Neural cell (in vitro differentiated cells): ENCODE measurements at regions not wholly inside any gene's neighbourhood (a gene's known extent, or its start where the extent isn't known, plus 50 kb on each side); places are given as distances from the start of the nearest gene placed in this dataset.
"Not testable (repeated sequence)": the region's sequence is repeated elsewhere in the genome, so short reads cannot be mapped to it uniquely, and the experiment has no call there.

ENCODE experiments used
- H2AFZ ChIP-seq: fragments of 200-600, 300-800 bp; sonication (generic), shearing (Covaris generic); 2 replicates; pipeline ENCODE4 v1.6.0; 2014; ENCODE audit warnings: low read depth, mild to moderate bottlenecking, antibody characterized with exemption, low read length, moderate library complexity
- H3F3A ChIP-seq: fragments of 200-600 bp; shearing (Covaris generic); 2 replicates; pipeline ENCODE4 v1.6.1; 2016; ENCODE audit warnings: mild to moderate bottlenecking, moderate library complexity, mixed read lengths, antibody characterized with exemption, low read length; ENCODE audit not compliant: insufficient read depth, poor library complexity, severe bottlenecking
- H3K27ac ChIP-seq: fragments of 200-600, 300-800 bp; sonication (generic), shearing (Covaris generic); 2 replicates; pipeline ENCODE4 v1.5.1; 2014; ENCODE audit warnings: mild to moderate bottlenecking, low read length, moderate library complexity
- H3K27me3 ChIP-seq: fragments of 300-800, 200-600 bp; sonication (generic), shearing (Covaris generic); 2 replicates; pipeline ENCODE4 v1.6.0; 2014; ENCODE audit warnings: mild to moderate bottlenecking, low read depth, low read length, moderate library complexity; ENCODE audit not compliant: insufficient read depth
- H3K36me3 ChIP-seq: fragments of 300-800, 200-600 bp; sonication (generic), shearing (Covaris generic); 2 replicates; pipeline ENCODE4 v1.5.1; 2014; ENCODE audit warnings: mild to moderate bottlenecking, antibody characterized with exemption, low read length, moderate library complexity; ENCODE audit not compliant: insufficient read depth
- H3K4me2 ChIP-seq: fragments of 300-800, 200-600 bp; sonication (generic), shearing (Covaris generic); 2 replicates; pipeline ENCODE4 v1.6.0; 2014; ENCODE audit warnings: mild to moderate bottlenecking, low read length
- H3K4me3 ChIP-seq: fragments of 300-800, 200-600 bp; sonication (generic), shearing (Covaris generic); 2 replicates; pipeline ENCODE4 v1.5.1; 2014; ENCODE audit warnings: mild to moderate bottlenecking, low read length, moderate library complexity
- H3K79me2 ChIP-seq: fragments of 200-600 bp; shearing (Covaris generic); replicated peaks from 2 replicates; pipeline ENCODE4 v1.6.0; 2014; ENCODE audit warnings: mild to moderate bottlenecking, low read length, moderate library complexity; ENCODE audit not compliant: insufficient read depth
- H3K9ac ChIP-seq: fragments of 300-800, 200-600 bp; sonication (generic), shearing (Covaris generic); 2 replicates; pipeline ENCODE4 v1.6.1; 2016; ENCODE audit warnings: mild to moderate bottlenecking, low read length, mixed read lengths
- H3K9me2 ChIP-seq: fragments of 200-600 bp; shearing (Covaris generic); 2 replicates; pipeline ENCODE4 v1.6.1; 2016; ENCODE audit warnings: mild to moderate bottlenecking, low read length, mixed read lengths; ENCODE audit not compliant: insufficient read depth
- H3K9me3 ChIP-seq: fragments of 200-600, 300-800 bp; sonication (generic), shearing (Covaris generic); 2 replicates; pipeline ENCODE4 v1.6.1; 2016; ENCODE audit warnings: mild to moderate bottlenecking, mixed run types, low read length, moderate library complexity, mixed read lengths
- H4K20me1 ChIP-seq: fragments of 200-600 bp; shearing (Covaris generic); 2 replicates; pipeline ENCODE4 v1.6.1; 2016; ENCODE audit warnings: mild to moderate bottlenecking, mixed run types; ENCODE audit not compliant: insufficient read depth
- EP300 ChIP-seq: fragments of 450-650 bp; conservative IDR thresholded peaks from 2 replicates; pipeline ENCODE4 v1.6.1; 2014; ENCODE audit warnings: antibody characterized with exemption, mild to moderate bottlenecking, moderate library complexity; ENCODE audit not compliant: poor library complexity, severe bottlenecking
- EZH2 ChIP-seq: fragments of 200-600, 300-800 bp; shearing (Covaris generic), sonication (generic); IDR thresholded peaks from 2 replicates; pipeline ENCODE4 v1.6.1; 2014; ENCODE audit warnings: antibody characterized with exemption, low read length, borderline replicate concordance, mild to moderate bottlenecking; ENCODE audit not compliant: insufficient read depth, poor library complexity, severe bottlenecking
- MXI1 ChIP-seq: fragments of 450-650 bp; conservative IDR thresholded peaks from 2 replicates; pipeline ENCODE4 v1.6.1; 2014; ENCODE audit warnings: antibody characterized with exemption, mild to moderate bottlenecking; ENCODE audit not compliant: poor library complexity, severe bottlenecking
- POLR2AphosphoS5 ChIP-seq: IDR thresholded peaks from 2 replicates; pipeline ENCODE4 v1.6.1; 2012
- RAD21 ChIP-seq: fragments of 450-650 bp; conservative IDR thresholded peaks from 2 replicates; pipeline ENCODE4 v1.6.1; 2014; ENCODE audit warnings: antibody characterized with exemption, mild to moderate bottlenecking, moderate library complexity
- SMC3 ChIP-seq: fragments of 450-650 bp; conservative IDR thresholded peaks from 2 replicates; pipeline ENCODE4 v1.6.1; 2014; ENCODE audit warnings: antibody characterized with exemption, mild to moderate bottlenecking, moderate library complexity; ENCODE audit not compliant: poor library complexity
- TAF1 ChIP-seq: IDR thresholded peaks from 2 replicates; pipeline ENCODE4 v1.6.1; 2012; ENCODE audit warnings: low read depth
- TF ChIP-seq, protein P1 (sequence below): IDR thresholded peaks from 2 replicates; pipeline ENCODE4 v1.6.1; 2012; ENCODE audit warnings: borderline replicate concordance
- TF ChIP-seq, protein P2 (sequence below): fragments of 450-650 bp; IDR thresholded peaks from 2 replicates; pipeline ENCODE4 v1.5.1; 2014; ENCODE audit warnings: antibody characterized with exemption, mild to moderate bottlenecking, moderate library complexity; ENCODE audit not compliant: poor library complexity, severe bottlenecking

DNA sequence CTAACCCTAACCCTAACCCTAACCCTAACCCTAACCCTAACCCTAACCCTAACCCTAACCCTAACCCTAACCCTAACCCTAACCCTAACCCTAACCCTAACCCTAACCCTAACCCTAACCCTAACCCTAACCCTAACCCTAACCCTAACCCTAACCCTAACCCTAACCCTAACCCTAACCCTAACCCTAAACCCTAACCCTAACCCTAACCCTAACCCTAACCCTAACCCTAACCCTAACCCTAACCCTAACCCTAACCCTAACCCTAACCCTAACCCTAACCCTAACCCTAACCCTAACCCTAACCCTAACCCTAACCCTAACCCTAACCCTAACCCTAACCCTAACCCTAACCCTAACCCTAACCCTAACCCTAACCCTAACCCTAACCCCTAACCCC is 80.6 kb upstream of the PLEKHG4B start:
- H3K79me2 ChIP-seq, H3K36me3 ChIP-seq, H3F3A ChIP-seq, H2AFZ ChIP-seq, H3K9me3 ChIP-seq, H3K9me2 ChIP-seq, H3K9ac ChIP-seq, H3K27me3 ChIP-seq, H3K4me2 ChIP-seq, H3K27ac ChIP-seq, H4K20me1 ChIP-seq, H3K4me3 ChIP-seq: not testable (repeated sequence)

DNA sequence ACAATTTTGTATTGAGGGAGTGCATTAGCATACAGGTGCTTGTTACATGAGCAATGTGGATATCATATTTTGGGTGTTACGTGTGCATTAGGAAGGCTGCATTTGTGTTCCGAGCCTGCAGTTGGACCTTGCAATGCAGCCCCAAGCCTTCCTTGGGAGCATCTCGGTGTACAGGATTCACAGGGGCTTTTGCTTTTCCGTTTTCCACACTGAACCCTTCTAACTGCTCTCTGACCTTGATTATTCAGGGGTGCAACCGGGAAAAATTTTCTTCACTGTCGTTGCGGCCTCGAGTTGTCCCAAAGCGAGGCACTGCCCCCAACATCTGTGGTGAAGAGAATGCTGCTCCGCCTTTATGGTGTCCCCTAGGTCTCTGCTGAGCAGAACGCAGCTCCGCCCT is 80.1 kb upstream of the PLEKHG4B start:
- H3K9ac ChIP-seq = no peak overlapping the region
- no peaks in the 10 kb centered on the region for H3K9me2 ChIP-seq
- H3F3A ChIP-seq = no peaks in the 10 kb centered on the region
- H3K27me3 ChIP-seq = no peaks in the 10 kb centered on the region
- TF ChIP-seq EP300 (no peak), POLR2AphosphoS5 (no peak), RAD21 (no peak), SMC3 (no peak), MXI1 (no peak)
- H3K4me3 ChIP-seq = no peak overlapping the region
- no peaks in the 10 kb centered on the region for H4K20me1 ChIP-seq
- H3K79me2 ChIP-seq = no peaks in the 10 kb centered on the region
- no peak overlapping the region for H2AFZ ChIP-seq
- no peaks in the 10 kb centered on the region for H3K36me3 ChIP-seq
- no peak overlapping the region for H3K4me2 ChIP-seq
- H3K9me3 ChIP-seq = no peaks in the 10 kb centered on the region
- H3K27ac ChIP-seq = no peak overlapping the region

DNA sequence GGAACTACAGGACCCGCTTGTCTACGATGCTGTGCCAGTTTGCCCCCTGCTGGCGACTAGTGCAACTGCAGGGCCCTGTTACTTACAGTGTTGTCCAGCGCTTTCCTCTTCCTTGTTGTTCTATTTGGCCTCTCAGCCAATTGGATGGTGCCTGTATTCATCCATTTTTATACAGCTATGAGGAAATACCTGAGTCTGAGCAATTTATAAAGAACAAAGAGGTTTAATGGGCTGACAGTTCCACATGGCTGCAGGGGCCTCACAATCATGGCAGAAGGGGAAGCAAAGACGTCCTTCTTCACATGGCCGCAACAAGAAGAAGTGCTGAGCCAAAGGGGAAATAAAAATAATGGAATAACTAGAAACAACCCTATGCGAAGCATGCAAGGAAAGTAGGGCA is 78.7 kb upstream of the PLEKHG4B start:
- no peaks in the 10 kb centered on the region for H3K79me2 ChIP-seq
- H3K36me3 ChIP-seq = no peaks in the 10 kb centered on the region
- no peaks in the 10 kb centered on the region for H4K20me1 ChIP-seq

DNA sequence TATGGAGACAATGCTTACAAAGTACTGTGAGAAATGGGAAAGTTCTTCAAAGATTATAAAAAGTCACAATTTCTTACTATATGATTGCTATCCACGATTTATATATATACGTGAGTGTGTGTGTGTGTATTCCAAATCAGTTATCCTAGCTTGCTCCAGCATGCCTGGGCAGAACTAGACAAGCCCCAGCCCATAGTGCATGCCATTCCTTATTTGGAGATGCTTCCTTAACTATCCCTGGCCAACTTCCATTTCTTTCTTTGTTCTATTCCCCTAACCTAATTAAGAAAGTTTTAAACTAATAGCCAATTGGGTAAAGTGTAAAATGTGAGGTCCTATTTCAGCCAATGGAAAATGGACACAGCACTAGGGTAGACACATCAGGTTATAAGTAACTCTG is 77.3 kb upstream of the PLEKHG4B start:
- not testable (repeated sequence) for H3K9ac ChIP-seq, H3K27me3 ChIP-seq, H3K79me2 ChIP-seq, H4K20me1 ChIP-seq, H2AFZ ChIP-seq, H3K4me2 ChIP-seq, H3K27ac ChIP-seq, H3K36me3 ChIP-seq, H3K4me3 ChIP-seq, H3F3A ChIP-seq, H3K9me2 ChIP-seq, H3K9me3 ChIP-seq

More for the DNA sequence above, 78.7 kb upstream of the PLEKHG4B start:
- no peaks in the 10 kb centered on the region for H3K27me3 ChIP-seq
- no peaks in the 10 kb centered on the region for H3K9me2 ChIP-seq
- H2AFZ ChIP-seq = no peak overlapping the region
- no peak overlapping the region for H3K4me3 ChIP-seq
- TF ChIP-seq RAD21 (no peak), MXI1 (no peak), POLR2AphosphoS5 (no peak), TAF1 (no peak), EP300 (no peak), EZH2 (no peak)
- TF ChIP-seq, protein P1, sequence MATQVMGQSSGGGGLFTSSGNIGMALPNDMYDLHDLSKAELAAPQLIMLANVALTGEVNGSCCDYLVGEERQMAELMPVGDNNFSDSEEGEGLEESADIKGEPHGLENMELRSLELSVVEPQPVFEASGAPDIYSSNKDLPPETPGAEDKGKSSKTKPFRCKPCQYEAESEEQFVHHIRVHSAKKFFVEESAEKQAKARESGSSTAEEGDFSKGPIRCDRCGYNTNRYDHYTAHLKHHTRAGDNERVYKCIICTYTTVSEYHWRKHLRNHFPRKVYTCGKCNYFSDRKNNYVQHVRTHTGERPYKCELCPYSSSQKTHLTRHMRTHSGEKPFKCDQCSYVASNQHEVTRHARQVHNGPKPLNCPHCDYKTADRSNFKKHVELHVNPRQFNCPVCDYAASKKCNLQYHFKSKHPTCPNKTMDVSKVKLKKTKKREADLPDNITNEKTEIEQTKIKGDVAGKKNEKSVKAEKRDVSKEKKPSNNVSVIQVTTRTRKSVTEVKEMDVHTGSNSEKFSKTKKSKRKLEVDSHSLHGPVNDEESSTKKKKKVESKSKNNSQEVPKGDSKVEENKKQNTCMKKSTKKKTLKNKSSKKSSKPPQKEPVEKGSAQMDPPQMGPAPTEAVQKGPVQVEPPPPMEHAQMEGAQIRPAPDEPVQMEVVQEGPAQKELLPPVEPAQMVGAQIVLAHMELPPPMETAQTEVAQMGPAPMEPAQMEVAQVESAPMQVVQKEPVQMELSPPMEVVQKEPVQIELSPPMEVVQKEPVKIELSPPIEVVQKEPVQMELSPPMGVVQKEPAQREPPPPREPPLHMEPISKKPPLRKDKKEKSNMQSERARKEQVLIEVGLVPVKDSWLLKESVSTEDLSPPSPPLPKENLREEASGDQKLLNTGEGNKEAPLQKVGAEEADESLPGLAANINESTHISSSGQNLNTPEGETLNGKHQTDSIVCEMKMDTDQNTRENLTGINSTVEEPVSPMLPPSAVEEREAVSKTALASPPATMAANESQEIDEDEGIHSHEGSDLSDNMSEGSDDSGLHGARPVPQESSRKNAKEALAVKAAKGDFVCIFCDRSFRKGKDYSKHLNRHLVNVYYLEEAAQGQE = no peak
- TF ChIP-seq, protein P2, sequence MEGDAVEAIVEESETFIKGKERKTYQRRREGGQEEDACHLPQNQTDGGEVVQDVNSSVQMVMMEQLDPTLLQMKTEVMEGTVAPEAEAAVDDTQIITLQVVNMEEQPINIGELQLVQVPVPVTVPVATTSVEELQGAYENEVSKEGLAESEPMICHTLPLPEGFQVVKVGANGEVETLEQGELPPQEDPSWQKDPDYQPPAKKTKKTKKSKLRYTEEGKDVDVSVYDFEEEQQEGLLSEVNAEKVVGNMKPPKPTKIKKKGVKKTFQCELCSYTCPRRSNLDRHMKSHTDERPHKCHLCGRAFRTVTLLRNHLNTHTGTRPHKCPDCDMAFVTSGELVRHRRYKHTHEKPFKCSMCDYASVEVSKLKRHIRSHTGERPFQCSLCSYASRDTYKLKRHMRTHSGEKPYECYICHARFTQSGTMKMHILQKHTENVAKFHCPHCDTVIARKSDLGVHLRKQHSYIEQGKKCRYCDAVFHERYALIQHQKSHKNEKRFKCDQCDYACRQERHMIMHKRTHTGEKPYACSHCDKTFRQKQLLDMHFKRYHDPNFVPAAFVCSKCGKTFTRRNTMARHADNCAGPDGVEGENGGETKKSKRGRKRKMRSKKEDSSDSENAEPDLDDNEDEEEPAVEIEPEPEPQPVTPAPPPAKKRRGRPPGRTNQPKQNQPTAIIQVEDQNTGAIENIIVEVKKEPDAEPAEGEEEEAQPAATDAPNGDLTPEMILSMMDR = no peak
- H3K9me3 ChIP-seq = no peaks in the 10 kb centered on the region
- H3K27ac ChIP-seq = no peak overlapping the region
- H3K9ac ChIP-seq = no peak overlapping the region
- H3F3A ChIP-seq = no peaks in the 10 kb centered on the region
- no peak overlapping the region for H3K4me2 ChIP-seq

DNA sequence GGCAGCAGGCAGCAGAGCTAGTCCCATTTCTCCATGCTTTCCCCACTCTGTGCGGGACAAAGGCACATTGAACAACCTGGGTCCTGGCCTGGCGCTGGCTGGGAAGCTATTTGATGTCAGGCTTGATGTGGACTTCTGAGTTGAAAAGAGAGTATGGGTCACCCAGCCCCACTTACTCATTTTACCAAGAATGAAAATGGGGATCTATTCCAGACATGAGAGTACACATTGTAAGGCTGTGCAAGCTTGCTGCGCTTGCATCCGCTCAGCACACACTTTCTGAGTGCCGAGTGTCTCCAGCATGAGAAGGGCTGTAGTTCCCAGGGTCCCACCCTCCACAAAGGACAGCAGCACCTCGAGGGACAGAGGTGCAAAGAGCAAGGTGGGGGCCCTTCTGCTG is 71.7 kb upstream of the PLEKHG4B start:
- not testable (repeated sequence) for H4K20me1 ChIP-seq, H3F3A ChIP-seq, H3K9me2 ChIP-seq, H3K9ac ChIP-seq, H3K9me3 ChIP-seq, H3K27me3 ChIP-seq, H3K4me3 ChIP-seq, H3K36me3 ChIP-seq, H3K79me2 ChIP-seq, H2AFZ ChIP-seq, H3K4me2 ChIP-seq, H3K27ac ChIP-seq
